ENCODE measurements at regions not wholly inside any gene's neighbourhood (a gene's known extent, or its start where the extent isn't known, plus 50 kb on each side); places are given as distances from the start of the nearest gene placed in this dataset.
"Not testable (repeated sequence)": the region's sequence is repeated elsewhere in the genome, so short reads cannot be mapped to it uniquely, and the experiment has no call there.

DNA sequence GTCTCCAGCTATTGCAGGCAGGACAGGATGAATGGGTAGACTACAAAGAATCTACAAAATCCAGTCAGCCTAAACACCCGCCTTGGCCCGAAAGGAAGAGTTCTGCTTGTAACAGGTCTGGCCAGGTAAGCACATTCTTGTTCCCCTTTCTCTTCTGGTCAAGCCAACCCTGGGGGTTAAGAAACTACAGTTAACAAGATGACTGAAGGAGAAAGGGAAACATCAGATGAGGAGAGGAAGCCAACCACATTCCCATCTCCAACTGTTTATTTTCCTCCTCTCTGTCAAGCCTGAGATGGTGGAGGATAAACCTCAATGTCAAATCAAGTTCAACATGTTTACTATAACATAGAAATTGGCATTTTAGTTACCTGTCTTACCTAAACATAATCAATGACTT, 198.9 kb downstream of the IPMK start:
- DNase-seq (ENCODE audit: low read depth in 2 of 2) = no peak

DNA sequence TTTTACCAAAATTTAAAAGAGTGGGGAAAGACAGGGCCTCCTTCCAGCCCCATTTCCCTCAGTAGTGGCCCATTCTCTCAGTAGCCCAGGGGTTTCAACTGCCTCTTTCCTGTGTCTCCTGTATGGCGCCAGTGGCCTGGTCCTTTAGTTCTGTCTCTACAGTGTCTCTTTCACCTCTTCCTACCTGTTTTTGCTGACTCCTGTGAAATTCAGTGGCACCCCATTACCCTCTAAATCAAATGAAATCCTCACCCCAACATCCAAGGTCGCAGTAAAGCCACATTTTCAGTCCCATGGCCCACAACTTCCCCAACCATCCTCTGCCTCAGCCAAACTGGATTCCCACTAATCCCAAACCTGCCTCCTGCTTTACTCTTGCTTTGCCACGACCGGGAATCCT, 200.7 kb downstream of the IPMK start:
- no peak for DNase-seq (ENCODE audit: low read depth in 2 of 2)

DNA sequence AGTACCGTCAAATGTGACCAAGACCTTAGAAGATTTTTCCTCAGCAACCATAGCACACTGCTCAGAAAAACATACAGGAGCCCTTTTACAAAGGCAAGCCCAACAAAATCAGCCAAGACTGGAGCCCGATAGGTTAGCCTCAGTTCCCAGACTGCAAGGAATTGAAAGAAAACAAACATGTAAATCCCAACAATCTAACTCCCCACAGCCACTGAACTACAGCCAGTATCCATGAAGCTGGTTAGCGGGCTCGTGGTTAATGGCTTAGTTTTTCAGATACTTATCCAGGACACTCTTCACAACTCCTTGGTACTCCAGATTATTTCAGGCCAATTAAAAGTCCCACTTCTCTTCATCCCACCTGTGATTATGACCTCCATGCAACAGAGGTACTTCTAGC, 201.6 kb downstream of the IPMK start:
- no peak for DNase-seq (ENCODE audit: low read depth in 2 of 2)

DNA sequence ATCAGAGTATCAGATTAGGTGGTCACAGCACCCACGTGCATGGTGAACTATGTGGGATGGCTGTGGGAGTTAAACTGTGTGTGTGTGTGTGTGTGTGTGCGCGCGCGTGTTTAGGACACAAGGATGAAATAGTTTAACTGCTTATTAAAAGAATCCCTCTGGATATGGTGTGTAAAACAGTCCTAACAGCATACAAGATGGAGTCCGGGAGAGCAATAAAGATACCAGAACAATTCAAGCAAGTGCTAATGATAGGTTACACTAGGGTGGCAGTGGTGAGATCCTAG, 202.2 kb downstream of the IPMK start:
- DNase-seq (ENCODE audit: low read depth in 2 of 2) = no peak

DNA sequence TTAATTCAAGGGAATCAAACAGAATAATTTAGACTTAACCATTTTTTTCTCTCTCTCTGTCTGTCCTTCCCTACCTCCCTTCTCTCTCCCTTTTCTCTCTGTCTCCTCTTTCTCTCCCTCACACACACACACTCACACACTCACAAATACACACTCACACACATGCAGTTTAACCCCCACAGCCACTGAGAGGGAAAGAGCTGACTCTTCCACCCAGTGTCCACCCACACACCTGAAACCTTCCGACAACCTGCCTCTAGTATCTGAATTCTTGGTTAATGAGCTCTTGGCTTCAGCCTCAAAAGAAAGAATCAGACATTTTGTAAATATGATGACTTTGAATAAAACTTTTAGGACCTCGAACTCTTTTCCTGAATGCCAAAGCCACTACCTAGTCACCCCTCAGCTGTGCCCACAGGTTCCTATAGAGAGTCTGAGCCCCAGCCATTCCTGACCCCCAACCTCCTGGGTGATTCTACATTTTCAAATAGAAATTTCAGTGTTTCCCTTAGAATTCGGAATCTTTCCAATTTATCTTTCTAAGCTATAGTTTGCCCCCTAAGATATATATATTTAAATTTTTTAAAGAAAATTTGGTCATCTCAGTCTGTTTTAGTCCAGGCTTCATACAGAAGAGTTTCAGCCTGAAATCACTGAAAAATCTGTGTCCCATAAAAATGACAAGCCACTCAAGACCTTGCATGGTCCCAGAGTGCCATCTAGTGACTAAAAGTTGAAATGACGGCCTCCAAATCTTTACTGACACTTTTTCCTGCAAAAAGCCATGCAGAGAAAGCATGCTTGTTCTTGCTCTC, 202.8 kb downstream of the IPMK start:
- DNase-seq (ENCODE audit: low read depth in 2 of 2) = peak in 1 of 2 donors; percentile 4

DNA sequence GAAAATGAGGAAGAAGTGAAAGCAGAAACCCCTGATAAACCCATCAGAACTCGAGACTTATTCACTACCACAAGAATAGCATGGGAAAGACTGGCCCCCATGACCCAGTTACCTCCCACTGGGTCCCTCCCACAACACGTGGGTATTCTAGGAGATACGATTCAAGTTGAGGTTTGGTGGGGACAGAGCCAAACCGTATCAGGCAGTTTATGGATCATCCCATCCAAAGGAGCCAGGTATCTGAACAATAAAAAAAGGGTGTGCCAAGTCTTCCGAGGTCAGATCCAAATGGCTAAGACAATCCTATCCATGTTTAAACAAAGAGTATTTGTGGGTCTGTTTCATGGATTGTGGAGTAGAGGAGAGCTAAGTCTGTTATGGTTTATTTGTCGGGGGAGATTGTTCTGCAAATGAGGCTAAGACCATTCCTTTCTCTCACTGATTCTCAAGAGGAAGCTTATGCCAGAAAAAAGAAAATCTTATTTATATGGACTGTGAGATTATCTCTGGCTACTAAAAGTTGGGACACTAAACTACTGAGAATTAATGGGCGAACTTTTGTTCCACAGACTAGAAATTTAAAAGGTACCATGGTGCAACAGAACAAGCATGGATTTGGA, 203.7 kb downstream of the IPMK start:
- no peak for DNase-seq (ENCODE audit: low read depth in 2 of 2)

DNA sequence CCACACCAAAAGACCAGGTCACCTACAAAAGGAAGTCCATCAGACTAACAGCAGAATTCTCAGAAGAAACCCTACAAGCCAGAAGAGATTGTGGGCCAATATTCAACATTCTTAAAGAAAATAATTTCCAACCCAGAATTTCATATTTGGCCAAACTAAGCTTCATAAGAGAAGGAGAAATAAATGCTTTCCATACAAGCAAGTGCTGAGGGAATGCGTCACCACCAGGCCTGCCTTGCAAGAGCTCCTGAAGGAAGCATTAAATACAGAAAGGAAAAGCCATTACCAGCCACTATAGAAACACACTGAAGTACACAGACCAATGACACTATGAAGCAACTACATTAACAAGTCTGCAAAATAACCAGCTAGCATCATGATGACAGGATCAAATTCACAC, 209.0 kb downstream of the IPMK start:
- DNase-seq (ENCODE audit: low read depth in 2 of 2) = not testable (repeated sequence)

DNA sequence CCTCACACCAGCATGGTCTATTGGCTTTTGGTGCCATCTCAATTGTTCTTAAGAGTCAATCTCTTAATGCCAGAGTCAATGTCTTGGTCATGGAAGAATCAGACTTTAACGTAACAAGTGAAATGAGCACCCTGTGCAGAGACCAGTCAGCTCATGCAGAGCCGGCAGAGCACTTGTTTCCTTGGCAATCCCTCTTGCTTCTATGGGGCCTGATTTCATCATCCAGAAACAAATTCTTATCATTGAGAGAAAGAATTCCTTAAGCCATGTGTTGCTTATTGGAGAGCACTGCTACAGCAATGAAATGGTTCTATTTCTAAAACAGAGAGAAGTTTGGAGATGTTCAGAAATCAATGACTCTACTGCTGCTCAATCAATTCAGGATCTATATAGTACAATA, 212.8 kb downstream of the IPMK start:
- no peak for DNase-seq (ENCODE audit: low read depth in 2 of 2)

DNA sequence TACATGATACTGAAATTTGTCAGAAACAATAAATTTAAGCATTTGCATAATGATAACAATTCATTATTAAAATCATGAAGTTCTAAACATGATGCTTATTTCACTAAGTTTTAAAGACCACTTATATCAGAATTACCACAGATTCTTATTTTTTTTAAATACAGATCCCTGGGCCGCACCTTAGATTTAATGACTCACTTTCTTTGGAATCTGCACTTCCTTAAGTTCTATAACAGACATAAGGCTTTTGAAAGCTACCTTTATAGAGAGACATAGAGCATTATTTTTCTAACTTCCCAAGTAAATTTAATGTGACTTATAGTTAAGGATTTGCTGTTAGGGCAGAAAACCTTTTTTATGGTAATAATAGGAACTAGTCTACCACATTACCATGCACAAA, 214.9 kb downstream of the IPMK start:
- DNase-seq (ENCODE audit: low read depth in 2 of 2) = no peak

DNA sequence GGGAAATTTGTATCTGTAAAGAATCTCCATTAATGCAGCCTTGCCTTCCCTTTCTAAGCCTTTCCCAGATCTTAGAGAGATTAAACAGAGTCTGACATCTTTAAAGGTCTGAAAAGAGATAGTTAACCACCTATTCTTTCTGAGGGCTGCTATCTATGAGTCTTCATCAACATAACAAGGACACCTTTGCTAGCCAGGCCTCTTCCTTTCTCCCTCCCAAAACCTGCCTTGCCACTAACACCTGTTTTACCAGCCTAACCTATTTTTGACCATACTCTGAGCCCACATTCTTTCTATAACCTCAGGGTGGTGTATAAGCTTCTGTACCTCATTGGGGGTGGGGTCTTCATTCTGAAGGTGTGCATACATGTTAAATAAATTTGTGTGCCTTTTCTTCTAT, 217.1 kb downstream of the IPMK start:
- no peak for DNase-seq (ENCODE audit: low read depth in 2 of 2)

DNA sequence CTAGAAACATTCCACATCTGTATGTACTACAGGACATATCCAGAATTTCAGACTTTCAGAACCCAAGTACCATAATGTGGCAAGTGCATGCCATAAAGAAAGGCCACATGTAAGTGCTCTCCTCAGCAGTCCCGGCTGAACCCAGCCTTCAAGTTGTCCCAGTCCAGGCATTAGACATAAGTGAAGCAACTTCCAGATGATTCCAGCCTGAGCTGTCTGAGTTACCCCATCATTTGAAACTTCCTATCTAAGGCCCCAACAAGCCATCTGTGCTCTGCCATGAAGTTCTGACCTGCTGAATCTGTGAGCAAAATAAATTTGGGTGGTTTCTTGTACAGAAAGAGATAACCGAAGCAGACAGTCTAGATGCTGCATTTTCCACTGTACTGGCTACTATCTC, 218.8 kb downstream of the IPMK start:
- no peak for DNase-seq (ENCODE audit: low read depth in 2 of 2)

DNA sequence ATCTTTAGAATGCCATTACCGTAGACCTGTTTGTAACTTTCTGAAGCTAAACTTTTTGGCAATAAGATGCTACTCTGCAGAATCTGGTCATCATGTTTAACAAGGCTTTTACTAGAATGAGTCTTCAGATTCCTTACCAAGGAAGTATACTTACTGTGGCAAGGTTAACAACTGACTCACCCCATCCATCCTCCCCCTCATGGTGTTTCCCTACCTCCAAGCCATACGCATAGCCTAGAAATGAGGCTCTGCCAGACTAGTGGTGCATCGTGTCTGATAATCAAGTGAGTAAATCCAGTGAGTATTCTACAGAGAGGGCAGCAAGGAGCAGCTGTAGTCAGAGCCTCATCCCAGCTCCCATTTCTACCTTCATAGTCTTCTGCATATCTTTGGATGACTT, 223.6 kb downstream of the IPMK start:
- DNase-seq (ENCODE audit: low read depth in 2 of 2) = no peak

DNA sequence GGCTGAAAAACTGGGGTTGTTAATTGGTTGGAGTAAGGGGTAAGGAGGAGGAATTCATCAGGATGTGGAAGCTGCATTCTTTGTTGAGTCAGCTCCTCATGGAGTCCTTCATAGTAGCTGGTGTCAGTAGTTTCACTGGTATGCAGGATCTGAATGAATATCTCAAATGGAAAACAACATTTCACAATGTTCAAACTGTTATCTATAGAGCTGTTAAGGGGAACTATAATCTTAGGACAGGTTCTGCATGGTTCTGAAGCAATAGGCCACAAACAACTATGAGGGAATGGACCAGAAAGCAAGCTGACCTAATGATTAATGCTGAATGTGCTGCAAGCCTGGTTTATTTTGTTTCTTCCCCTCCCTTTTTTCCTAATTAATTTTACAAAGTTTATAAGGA, 225.8 kb downstream of the IPMK start:
- DNase-seq (ENCODE audit: low read depth in 2 of 2) = no peak

DNA sequence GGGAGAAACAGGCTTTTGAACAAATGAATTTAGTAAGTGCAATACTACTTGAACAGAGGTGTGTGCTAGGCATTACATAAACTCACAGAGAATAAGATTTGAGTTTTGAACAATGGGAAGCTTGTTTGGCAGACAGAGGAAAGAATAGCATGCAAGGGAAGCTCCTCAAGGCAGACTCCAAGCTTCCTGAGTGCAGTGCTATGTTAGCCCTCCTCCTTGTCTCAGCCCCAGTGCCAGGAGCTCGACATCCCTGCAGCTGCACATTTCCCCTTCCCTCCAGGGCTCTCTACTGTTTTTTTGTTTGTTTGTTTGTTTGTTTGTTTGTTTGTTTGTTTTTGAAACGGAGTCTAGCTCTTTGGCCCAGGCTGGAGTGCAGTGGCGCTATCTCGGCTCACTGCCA, 237.5 kb downstream of the IPMK start:
- no peak for DNase-seq (ENCODE audit: low read depth in 2 of 2)

DNA sequence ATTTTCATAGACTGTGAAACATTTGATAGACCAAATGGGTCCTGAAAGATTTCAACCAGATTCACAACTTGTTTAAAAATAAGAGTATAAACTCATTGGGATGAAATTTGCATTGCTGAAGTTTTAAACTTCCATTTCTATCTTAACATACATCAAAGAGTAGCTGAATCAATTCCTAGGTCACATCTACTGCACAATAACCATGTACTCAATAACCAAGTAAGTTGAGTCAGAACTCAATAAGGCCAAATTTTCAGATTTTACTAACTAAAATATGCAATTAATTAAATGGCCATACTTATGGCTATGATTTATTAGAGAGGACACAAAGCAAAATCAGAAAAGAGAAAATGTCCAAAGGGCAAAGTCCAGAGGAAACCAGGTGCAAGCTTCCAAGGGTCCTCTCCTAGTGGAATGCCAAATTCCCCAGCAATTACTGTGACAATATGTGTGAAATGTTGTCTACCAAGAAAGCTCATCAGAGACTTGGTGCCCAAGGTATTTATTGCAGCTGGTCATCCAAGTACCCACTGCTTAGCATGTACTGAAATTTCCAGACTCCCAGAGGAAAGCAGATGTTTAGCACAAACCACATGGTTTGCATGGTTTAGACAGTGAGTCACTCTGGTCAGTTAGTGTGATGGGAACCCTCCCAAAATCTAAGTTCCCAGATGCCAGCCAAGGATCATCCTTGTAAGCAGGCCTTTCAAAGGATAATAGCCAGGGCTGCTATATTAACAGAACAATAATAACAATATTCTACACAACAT, 238.9 kb downstream of the IPMK start:
- no peak for DNase-seq (ENCODE audit: low read depth in 2 of 2)

DNA sequence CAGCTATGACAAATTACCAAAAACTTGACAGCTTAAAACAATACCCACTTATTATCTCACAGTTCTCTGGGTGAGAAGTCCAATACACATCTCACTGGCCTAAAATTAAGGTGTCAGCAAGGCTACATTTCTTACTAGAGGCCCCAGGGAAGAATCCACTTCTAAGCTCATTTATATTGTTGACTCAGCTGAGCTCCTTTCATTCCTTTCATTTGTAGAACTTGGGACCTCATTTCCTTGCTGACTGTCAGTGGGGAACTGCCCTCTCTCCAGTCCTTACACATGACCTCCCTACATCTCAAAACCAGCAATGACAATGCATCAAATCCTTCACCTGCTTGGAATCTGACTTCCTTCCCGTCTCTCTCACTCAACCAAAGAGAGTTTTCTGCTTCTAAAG, 240.3 kb downstream of the IPMK start:
- DNase-seq (ENCODE audit: low read depth in 2 of 2) = no peak

DNA sequence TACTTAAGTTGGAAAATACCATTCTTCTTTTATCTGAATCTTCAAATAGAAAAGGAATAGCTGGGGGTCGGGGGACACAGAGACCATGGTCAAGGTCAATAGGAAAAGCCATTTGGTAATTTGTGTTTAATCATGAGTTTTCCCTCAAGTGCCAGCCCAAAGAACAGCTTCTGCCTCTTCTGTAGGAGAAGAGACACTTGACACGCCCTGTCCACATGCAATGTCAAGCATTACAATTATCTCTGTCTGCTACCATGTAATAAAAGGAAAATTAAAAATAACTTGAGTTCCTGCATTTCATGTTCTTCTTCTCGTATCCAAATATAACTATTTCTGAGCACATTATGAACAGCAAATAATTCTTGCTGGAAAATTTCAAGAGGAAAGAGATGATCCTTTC, 241.7 kb downstream of the IPMK start:
- DNase-seq (ENCODE audit: low read depth in 2 of 2) = no peak

DNA sequence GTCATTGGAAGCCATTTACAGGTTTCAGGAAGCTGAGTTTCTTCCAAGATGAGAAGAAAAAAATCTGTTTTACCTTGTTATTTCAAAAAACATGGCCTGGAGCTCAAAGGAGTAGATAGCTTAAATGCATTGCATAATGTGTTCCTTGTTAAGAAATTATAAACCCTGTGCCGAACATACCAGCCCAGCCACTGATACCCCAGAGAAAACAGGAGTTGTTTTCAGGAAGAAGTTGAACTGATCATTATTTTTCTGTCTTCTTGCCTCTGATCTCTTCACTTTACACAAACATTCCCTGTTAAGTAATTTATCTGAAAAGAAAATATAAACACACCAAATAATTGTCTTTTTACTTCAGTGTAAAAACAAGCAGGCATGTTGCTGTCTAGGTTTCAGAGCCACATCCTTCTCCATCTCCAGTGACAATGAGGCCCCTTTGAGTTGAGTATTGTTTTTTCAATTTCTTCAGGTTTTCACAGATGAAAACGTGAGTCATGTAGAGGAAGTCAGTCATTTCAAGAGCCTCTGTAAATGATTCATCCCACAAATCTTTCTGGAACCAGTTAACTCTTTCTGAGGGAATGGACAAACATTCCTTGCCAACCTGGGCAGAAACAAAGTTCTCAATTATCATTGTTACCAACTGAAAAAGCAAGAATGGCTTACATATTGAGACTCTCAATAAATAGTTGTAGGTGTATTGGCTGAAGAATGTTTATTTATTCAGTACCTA, 244.2 kb downstream of the IPMK start:
- no peak for DNase-seq (ENCODE audit: low read depth in 2 of 2)

DNA sequence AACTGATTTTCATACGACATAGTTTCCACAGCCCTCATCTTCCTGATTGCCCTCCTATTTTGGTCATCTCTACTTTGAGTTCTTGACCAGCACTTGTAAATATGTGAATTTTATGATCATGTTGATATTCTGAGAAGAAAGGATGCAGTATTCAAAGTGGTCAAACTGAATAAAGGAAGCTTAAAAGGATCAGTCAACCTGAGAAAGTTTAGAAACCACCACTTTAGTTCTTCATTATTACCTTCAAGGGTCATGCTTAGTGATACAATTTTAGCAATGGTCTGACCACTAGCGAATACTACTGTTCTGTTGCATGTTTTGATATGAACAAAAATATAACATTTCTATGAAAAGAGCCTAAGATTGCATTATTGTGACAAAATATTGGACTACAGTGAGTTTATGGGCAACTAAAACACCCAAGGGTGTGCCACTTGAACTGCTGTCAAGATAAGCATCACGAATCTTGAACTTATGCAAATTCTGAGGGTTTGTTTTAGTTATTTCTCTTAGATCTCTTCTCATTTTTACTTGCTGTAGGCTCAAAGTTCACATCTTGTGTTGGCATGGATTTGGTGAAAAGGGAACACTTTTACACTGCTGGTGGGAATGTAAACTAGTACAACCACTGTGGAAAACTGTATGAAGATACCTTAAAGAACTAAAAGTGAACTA, 247.7 kb downstream of the IPMK start:
- no peak for DNase-seq (ENCODE audit: low read depth in 2 of 2)

DNA sequence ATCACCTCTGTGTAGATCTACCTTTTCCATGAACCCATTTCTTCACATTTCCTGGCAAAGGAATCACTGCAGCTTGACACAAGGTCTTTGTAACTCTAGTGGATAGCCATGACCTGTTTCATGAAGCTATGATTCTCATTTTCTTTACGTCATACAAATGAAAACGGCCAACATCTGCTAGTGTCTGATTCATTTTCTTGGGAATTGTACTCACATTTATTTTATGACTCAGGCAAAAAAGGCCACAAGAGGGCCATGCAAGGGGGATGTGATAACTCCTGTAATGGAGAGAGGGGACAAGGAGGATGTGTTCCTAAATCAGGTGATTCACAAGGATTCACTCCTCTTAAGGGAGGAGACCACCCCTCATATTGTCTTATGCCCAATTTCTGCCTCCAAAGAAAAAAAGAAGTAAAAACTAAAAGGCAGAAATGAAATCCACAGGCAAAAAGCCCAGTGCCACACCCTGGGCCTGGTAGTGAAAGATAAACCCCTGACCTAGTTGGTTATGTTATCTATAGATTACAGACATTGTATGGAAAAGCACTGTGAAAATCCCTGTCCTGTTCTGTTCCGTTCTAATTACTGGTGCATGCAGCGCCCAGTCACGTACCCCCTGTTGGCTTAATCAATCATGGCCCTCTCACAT, 249.9 kb downstream of the IPMK start:
- no peak for DNase-seq (ENCODE audit: low read depth in 2 of 2)

DNA sequence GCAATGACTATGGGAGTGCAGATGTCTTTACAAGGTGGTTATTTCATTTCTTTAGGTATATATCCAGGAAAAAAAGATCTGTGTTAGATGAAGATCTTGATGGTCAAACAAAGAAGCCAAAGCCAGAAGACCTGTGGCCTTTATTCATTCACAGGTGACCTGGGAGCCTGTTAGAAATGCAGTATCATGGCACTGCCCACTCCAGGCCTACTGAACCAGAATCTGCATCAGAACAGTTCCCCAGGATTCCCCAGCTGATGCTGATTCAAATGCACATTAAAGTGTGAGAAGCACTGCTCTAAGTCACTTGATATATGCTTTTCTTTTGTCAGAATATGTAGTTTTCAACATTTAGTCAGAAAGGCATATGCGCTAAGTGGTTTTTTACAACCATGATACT, 251.1 kb downstream of the IPMK start:
- DNase-seq (ENCODE audit: low read depth in 2 of 2) = no peak
